HAP-1 (cell line): ENCODE measurements at regions not wholly inside any gene's neighbourhood (a gene's known extent, or its start where the extent isn't known, plus 50 kb on each side); places are given as distances from the start of the nearest gene placed in this dataset.

ENCODE experiments used
- DNase-seq, 2 experiments: peaks; one replicate each; pipeline ENCODE4 v3.0.0-alpha.2; 2016 to 2020; ENCODE audit warnings: low spot score in 2 of 2
- H3K27me3 ChIP-seq: fragments of 250-450 bp; sonication (Bioruptor Pico); 2 replicates; pipeline ENCODE4 v1.5.1; 2020; ENCODE audit warnings: low read depth, mild to moderate bottlenecking, moderate library complexity
- H3K36me3 ChIP-seq: fragments of 250-450 bp; sonication (Bioruptor Pico); replicated peaks from 2 replicates; pipeline ENCODE4 v1.5.1; 2020; ENCODE audit warnings: mild to moderate bottlenecking
- H3K4me1 ChIP-seq: fragments of 250-450 bp; sonication (Bioruptor Pico); 2 replicates; pipeline ENCODE4 v1.5.1; 2020; ENCODE audit warnings: mild to moderate bottlenecking
- H3K4me3 ChIP-seq: fragments of 250-450 bp; sonication (Bioruptor Pico); 2 replicates; pipeline ENCODE4 v1.5.1; 2020; ENCODE audit warnings: mild to moderate bottlenecking, moderate library complexity
- H3K9me3 ChIP-seq: fragments of 250-450 bp; sonication (Bioruptor Pico); 2 replicates; pipeline ENCODE4 v1.5.1; 2020; ENCODE audit warnings: mild to moderate bottlenecking, moderate library complexity
- in situ Hi-C: fragments of 300-500 bp; cut with MboI; formaldehyde crosslinking; loops from 3 replicates; pipeline ENCODE4 v1.14.3; 2020; ENCODE audit warnings: low sequenced_read_pairs, inconsistent platforms, mixed read lengths

DNA sequence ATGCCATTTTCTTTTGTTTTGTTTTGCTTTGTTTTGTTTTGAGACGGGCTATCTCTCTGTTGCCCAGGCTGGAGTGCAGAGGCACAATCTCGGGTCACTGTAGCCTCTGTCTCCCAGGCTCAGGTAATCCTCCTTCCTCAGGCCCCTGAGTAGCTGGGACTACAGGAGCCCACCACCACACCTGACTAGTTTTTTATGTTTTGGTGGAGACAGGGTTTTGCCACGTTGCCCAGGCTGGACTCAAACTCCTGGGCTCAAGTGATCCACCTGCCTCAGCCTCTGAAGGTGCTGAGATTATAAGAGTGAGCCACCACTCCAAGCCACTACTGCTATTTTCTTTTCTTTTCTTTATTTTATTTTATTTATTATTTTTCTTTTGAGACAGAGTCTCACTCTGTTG is 54.0 kb upstream of the S1PR3 start:
- DNase-seq: no peak
- Histone ChIP-seq H3K4me1 (no peaks in the 10 kb centered on the region), H3K27me3 (no peaks in the 10 kb centered on the region), H3K9me3 (no peaks in the 10 kb centered on the region), H3K36me3 (no peaks in the 10 kb centered on the region), H3K4me3 (no peak overlapping the region)
- in situ Hi-C loops: no loop called here

GRCh38 chr9:88938189-88938588 is 53.1 kb upstream of the S1PR3 start:
- in situ Hi-C loops: no loop called here
- DNase-seq: no peak
- H3K36me3 ChIP-seq: no peaks in the 10 kb centered on the region
- no peaks in the 10 kb centered on the region for H3K9me3 ChIP-seq
- H3K4me1 ChIP-seq: no peaks in the 10 kb centered on the region
- no peaks in the 10 kb centered on the region for H3K27me3 ChIP-seq
- no peak overlapping the region for H3K4me3 ChIP-seq
